Sigmoid colon (tissue), 6 donors: ENCODE measurements at regions not wholly inside any gene's neighbourhood (a gene's known extent, or its start where the extent isn't known, plus 50 kb on each side); places are given as distances from the start of the nearest gene placed in this dataset.
"Not testable (repeated sequence)": the region's sequence is repeated elsewhere in the genome, so short reads cannot be mapped to it uniquely, and the experiment has no call there.

Experiments
- DNase-seq: peaks from one replicate; pipeline ENCODE4 v3.0.0-alpha.2; 2019
- H3K27ac ChIP-seq, 4 donors: fragments of 200-600 bp; sonication (generic); one replicate each; pipeline ENCODE4 v1.5.1; 2016 to 2019; ENCODE audit warnings: mild to moderate bottlenecking in 1 of 4
- H3K27me3 ChIP-seq, 3 donors: fragments of 200-600 bp; sonication (generic); one replicate each; pipeline ENCODE4 v1.5.1; 2019; ENCODE audit warnings: mild to moderate bottlenecking in 1 of 3
- H3K36me3 ChIP-seq, 4 donors: fragments of 200-600 bp; sonication (generic); one replicate each; pipeline ENCODE4 v1.5.1; 2016 to 2019
- H3K4me1 ChIP-seq, 4 donors: fragments of 200-600 bp; sonication (generic); one replicate each; pipeline ENCODE4 v1.5.1; 2017 to 2019
- H3K4me3 ChIP-seq, 4 donors: fragments of 200-600 bp; sonication (generic); one replicate each; pipeline ENCODE4 v1.5.1; 2017 to 2019; ENCODE audit warnings: mild to moderate bottlenecking in 2 of 4, moderate library complexity in 1 of 4
- H3K9me3 ChIP-seq, 4 donors: fragments of 200-600 bp in 3 of 4; sonication (generic) in 3 of 4; one replicate each; pipeline versions ENCODE4 v1.5.1 to v1.6.1; 2013 to 2019
- CTCF ChIP-seq, 4 experiments: fragments of 450-650 bp in 3 of 4; fragments of 200-600 bp in 1 of 4; IDR thresholded peaks; one replicate each; pipeline ENCODE4 v1.5.1; 2016 to 2019; ENCODE audit warnings: antibody characterized with exemption in 4 of 4, mild to moderate bottlenecking in 3 of 4, moderate library complexity in 2 of 4
- EP300 ChIP-seq, 4 donors: sonication (generic); formaldehyde crosslinking; IDR thresholded peaks; one replicate each; pipeline ENCODE4 v1.6.1; 2017; ENCODE audit warnings: antibody characterized with exemption in 4 of 4
- POLR2A ChIP-seq, 2 donors: fragments of 450-650 bp; IDR thresholded peaks; one replicate each; pipeline ENCODE4 v1.6.1; 2016; ENCODE audit warnings: antibody characterized with exemption in 2 of 2, mild to moderate bottlenecking in 2 of 2, moderate library complexity in 2 of 2
- POLR2AphosphoS5 ChIP-seq, 4 donors: sonication (generic); formaldehyde crosslinking; IDR thresholded peaks; one replicate each; pipeline ENCODE4 v1.6.1; 2017; ENCODE audit warnings: antibody characterized with exemption in 4 of 4
- WGBS, 2 donors: extraction: QIAGEN DNeasy Blood & Tissue Kit; methylation state at CpG; one replicate each; pipeline ENCODE4 v1.1.7; 2013; 5-methylcytosine and 5-hydroxymethylcytosine counted together
- intact Hi-C: fragments of 100-400 bp; cut with DNase I; formaldehyde crosslinking; loops from one replicate; pipeline ENCODE4 v1.15.1; 2023
- donor health status: healthy with polysubstance abuse.
- donor health status: healthy.

GRCh38 chr7:85896531-85896930, 709.7 kb upstream of the SEMA3D start:
- intact Hi-C loops = no loop called here
- H3K36me3 ChIP-seq = no peaks in the 10 kb centered on the region
- TF ChIP-seq EP300 (IDR thresholded peaks at IDR 0.05) (no peak), POLR2A (IDR thresholded peaks at IDR 0.05) (no peak), CTCF (IDR thresholded peaks at IDR 0.05) (no peak), POLR2AphosphoS5 (IDR thresholded peaks at IDR 0.05) (no peak)

GRCh38 chr7:85895835-85896234, 709.0 kb upstream of the SEMA3D start:
- WGBS, 2 donors = 79 to 88% methylated on average over 1 of the region's 1 CpG
- DNase-seq = no peak
- no peaks in the 10 kb centered on the region for H3K27me3 ChIP-seq

More at GRCh38 chr7:85896531-85896930, 709.7 kb upstream of the SEMA3D start:
- DNase-seq = no peak
- no peaks in the 10 kb centered on the region for H3K4me1 ChIP-seq
- no peaks in the 10 kb centered on the region for H3K27me3 ChIP-seq
- H3K9me3 ChIP-seq = no peaks in the 10 kb centered on the region
- H3K27ac ChIP-seq = no peak overlapping the region
- no peak overlapping the region for H3K4me3 ChIP-seq

GRCh38 chr7:85891900-85892299, 705.0 kb upstream of the SEMA3D start:
- not testable (repeated sequence) for H3K4me1 ChIP-seq, H3K27me3 ChIP-seq, DNase-seq, H3K9me3 ChIP-seq, H3K4me3 ChIP-seq, H3K36me3 ChIP-seq, H3K27ac ChIP-seq
- 72 to 81% methylated on average over 5 of the region's 5 CpGs for WGBS, 2 donors
- intact Hi-C loops = loop anchor here (2.0 kb wide), 1 partner anchor 577 kb away; no protein-coding TSS in a partner anchor

More at GRCh38 chr7:85895835-85896234, 709.0 kb upstream of the SEMA3D start:
- Histone ChIP-seq H3K4me1 (no peaks in the 10 kb centered on the region), H3K27ac (no peak overlapping the region), H3K4me3 (no peak overlapping the region), H3K36me3 (no peaks in the 10 kb centered on the region), H3K9me3 (no peaks in the 10 kb centered on the region)
- intact Hi-C loops = no loop called here
- TF ChIP-seq EP300 (IDR thresholded peaks at IDR 0.05) = no peak
- TF ChIP-seq POLR2A (IDR thresholded peaks at IDR 0.05) = no peak
- no peak for TF ChIP-seq POLR2AphosphoS5 (IDR thresholded peaks at IDR 0.05)
- no peak for TF ChIP-seq CTCF (IDR thresholded peaks at IDR 0.05)

GRCh38 chr7:85890244-85890811, 703.5 kb upstream of the SEMA3D start:
- DNase-seq = no peak
- Histone ChIP-seq H3K4me1 (no peaks in the 10 kb centered on the region), H3K27me3 (no peaks in the 10 kb centered on the region), H3K4me3 (no peak overlapping the region), H3K9me3 (no peaks in the 10 kb centered on the region), H3K36me3 (no peaks in the 10 kb centered on the region), H3K27ac (no peak overlapping the region)
- TF ChIP-seq POLR2A (IDR thresholded peaks at IDR 0.05) (no peak), POLR2AphosphoS5 (IDR thresholded peaks at IDR 0.05) (no peak), CTCF (IDR thresholded peaks at IDR 0.05) (peak in 1 of 4 experiments; percentile 26), EP300 (IDR thresholded peaks at IDR 0.05) (no peak)
- intact Hi-C loops = loop anchor here (2.0 kb wide), 1 partner anchor 578 kb away; no protein-coding TSS in a partner anchor

- Histone ChIP-seq H3K4me3 (no peak overlapping the region), H3K4me1 (no peaks in the 10 kb centered on the region), H3K27ac (no peak overlapping the region), H3K9me3 (no peaks in the 10 kb centered on the region), H3K36me3 (no peaks in the 10 kb centered on the region), H3K27me3 (no peaks in the 10 kb centered on the region)
- DNase-seq = no peak
- intact Hi-C loops = no loop called here
- TF ChIP-seq POLR2AphosphoS5 (IDR thresholded peaks at IDR 0.05) (no peak), EP300 (IDR thresholded peaks at IDR 0.05) (no peak), POLR2A (IDR thresholded peaks at IDR 0.05) (no peak), CTCF (IDR thresholded peaks at IDR 0.05) (no peak)
Measured at GRCh38 chr7:85887133-85887532, 700.3 kb upstream of the SEMA3D start.
